Erythroblast (primary cell): ENCODE measurements at regions not wholly inside any gene's neighbourhood (a gene's known extent, or its start where the extent isn't known, plus 50 kb on each side); places are given as distances from the start of the nearest gene placed in this dataset.

ENCODE experiments used
- GATA1 ChIP-seq: IDR thresholded peaks from 2 replicates; pipeline ENCODE4 v1.6.1; 2011; ENCODE audit warnings: low read depth, mild to moderate bottlenecking, control low read depth, low read length, moderate library complexity
- POLR2A ChIP-seq: IDR thresholded peaks from 2 replicates; pipeline ENCODE4 v1.6.1; 2011; ENCODE audit warnings: mild to moderate bottlenecking, low read length

GRCh38 chr20:60257671-60258070 lies 299.4 kb downstream of the CDH26 start:
- no peak for TF ChIP-seq POLR2A
- TF ChIP-seq GATA1, result no peak
